ENCODE measurements at regions not wholly inside any gene's neighbourhood (a gene's known extent, or its start where the extent isn't known, plus 50 kb on each side); places are given as distances from the start of the nearest gene placed in this dataset.

DNA sequence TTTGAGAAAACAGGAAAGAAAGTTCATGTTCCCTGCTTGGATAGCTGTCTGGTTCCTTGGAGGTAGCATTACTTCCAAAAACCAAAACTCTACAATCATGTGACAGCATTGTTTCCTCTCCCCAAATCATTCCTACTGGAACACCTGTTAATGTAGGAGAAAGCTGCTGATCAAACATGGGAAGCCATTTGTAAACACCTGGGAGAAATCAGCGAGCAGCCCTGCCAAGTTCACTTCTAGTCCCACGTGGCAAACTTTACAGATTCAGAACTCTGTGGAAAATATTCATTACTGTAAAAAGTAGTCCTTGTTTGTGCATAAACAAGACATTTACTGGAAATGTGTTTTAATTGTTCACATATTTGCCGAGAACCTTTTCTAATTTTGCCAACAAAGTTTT, 275.5 kb upstream of the AZI2 start:
- no peak for TF ChIP-seq EP300 (IDR thresholded peaks at IDR 0.05; ENCODE audit: low read depth)
- no peak for TF ChIP-seq CTCF (IDR thresholded peaks at IDR 0.05)
- no peak for TF ChIP-seq POLR2A (IDR thresholded peaks at IDR 0.05)
- TF ChIP-seq POLR2AphosphoS5 (IDR thresholded peaks at IDR 0.05) = no peak

All from transverse colon (tissue), 4 donors.